Tibial nerve (tissue), 3 donors: ENCODE measurements at regions not wholly inside any gene's neighbourhood (a gene's known extent, or its start where the extent isn't known, plus 50 kb on each side); places are given as distances from the start of the nearest gene placed in this dataset.

ENCODE experiments used
- EP300 ChIP-seq, 2 donors: sonication (generic); formaldehyde crosslinking; IDR thresholded peaks; one replicate each; pipeline ENCODE4 v1.6.1; 2017; ENCODE audit warnings: antibody characterized with exemption in 2 of 2, mild to moderate bottlenecking in 1 of 2
- POLR2A ChIP-seq, 2 donors: fragments of 450-650 bp; IDR thresholded peaks; one replicate each; pipeline ENCODE4 v1.6.1; 2017; ENCODE audit warnings: antibody characterized with exemption in 2 of 2, mild to moderate bottlenecking in 2 of 2, moderate library complexity in 2 of 2

DNA sequence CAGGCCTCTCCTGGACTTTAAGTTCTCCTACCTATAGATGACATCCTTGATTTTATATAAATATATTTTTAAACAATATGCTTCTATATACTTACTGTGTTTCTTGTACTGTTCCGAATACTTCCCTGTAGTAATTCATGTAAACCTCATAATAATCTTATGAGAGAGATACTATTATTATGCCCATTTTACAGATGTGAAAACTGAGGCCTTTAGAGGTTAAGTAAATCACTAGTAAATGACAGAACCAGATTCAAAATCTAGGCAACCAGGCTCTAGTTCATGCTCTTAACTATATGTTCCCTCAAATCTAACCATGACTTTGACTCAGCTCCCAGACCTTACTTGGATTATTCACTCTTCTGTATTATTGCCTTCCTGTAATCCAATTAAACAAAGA lies 243.0 kb upstream of the NR4A3 start:
- TF ChIP-seq EP300 (IDR thresholded peaks at IDR 0.05) (no peak), POLR2A (IDR thresholded peaks at IDR 0.05) (no peak)
